Cardiac fibroblast (primary cell): ENCODE measurements at regions not wholly inside any gene's neighbourhood (a gene's known extent, or its start where the extent isn't known, plus 50 kb on each side); places are given as distances from the start of the nearest gene placed in this dataset.

Experiments used
- DNase-seq, 2 donors: peaks; one replicate each; pipeline versions ENCODE4 v3.0.0 to v3.0.0-alpha.2; 2010; ENCODE audit warnings: low read depth in 2 of 2
- H3K4me3 ChIP-seq, 2 donors: replicated peaks in 1 of 2; 1 replicate in 1 of 2; 2 replicates in 1 of 2; pipeline ENCODE4 v1.5.1; 2011; ENCODE audit warnings: low read depth in 2 of 2, low read length in 2 of 2, mild to moderate bottlenecking in 2 of 2, moderate library complexity in 1 of 2
- TF ChIP-seq, protein P1 (sequence below): IDR thresholded peaks from one replicate; pipeline ENCODE4 v1.5.1; 2011; ENCODE audit warnings: low read depth, mild to moderate bottlenecking, low read length, inconsistent platforms

DNA sequence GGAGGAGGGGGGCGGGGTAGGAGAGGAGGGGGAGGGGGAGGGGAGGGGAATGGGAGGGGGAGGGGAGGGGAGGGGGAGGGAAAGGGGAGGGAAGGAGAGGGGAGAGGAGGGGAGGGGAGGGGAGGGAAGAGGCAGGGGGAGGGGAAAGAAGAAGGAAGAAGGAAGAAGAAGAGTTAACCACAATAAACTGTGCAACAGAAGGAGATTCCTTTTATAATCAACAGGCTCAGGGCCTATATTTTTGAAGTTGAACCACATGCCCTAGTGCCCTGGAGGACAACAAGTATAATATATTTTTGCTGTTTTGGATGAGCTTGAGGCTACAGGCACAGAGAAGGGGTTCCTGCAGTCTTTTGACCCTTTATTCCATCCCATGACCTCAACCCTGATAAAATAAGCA lies 228.2 kb upstream of the IRF2BP2 start:
- TF ChIP-seq, protein P1, sequence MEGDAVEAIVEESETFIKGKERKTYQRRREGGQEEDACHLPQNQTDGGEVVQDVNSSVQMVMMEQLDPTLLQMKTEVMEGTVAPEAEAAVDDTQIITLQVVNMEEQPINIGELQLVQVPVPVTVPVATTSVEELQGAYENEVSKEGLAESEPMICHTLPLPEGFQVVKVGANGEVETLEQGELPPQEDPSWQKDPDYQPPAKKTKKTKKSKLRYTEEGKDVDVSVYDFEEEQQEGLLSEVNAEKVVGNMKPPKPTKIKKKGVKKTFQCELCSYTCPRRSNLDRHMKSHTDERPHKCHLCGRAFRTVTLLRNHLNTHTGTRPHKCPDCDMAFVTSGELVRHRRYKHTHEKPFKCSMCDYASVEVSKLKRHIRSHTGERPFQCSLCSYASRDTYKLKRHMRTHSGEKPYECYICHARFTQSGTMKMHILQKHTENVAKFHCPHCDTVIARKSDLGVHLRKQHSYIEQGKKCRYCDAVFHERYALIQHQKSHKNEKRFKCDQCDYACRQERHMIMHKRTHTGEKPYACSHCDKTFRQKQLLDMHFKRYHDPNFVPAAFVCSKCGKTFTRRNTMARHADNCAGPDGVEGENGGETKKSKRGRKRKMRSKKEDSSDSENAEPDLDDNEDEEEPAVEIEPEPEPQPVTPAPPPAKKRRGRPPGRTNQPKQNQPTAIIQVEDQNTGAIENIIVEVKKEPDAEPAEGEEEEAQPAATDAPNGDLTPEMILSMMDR: no peak
- no peak overlapping the region for H3K4me3 ChIP-seq
- no peak for DNase-seq

DNA sequence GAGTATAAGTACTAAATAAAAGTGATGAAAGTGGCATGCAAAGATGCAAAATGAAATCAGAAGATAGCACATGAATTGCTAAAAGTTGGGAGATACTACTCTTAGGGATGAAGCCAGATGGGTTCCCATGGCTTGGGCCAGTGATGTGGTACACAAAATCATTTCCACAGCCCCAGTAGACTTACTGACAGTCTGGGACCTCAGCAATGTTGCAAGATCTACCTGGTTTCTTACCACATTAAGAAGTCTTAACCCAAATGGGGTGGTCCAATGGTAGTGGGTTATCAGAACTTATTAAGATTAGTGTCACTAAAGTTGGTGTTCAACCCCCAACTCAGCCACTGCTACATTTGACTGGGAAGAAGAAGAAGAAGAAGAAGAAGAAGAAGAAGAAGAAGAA lies 227.7 kb upstream of the IRF2BP2 start:
- no peak for DNase-seq
- no peak overlapping the region for H3K4me3 ChIP-seq
- TF ChIP-seq, protein P1: no peak

DNA sequence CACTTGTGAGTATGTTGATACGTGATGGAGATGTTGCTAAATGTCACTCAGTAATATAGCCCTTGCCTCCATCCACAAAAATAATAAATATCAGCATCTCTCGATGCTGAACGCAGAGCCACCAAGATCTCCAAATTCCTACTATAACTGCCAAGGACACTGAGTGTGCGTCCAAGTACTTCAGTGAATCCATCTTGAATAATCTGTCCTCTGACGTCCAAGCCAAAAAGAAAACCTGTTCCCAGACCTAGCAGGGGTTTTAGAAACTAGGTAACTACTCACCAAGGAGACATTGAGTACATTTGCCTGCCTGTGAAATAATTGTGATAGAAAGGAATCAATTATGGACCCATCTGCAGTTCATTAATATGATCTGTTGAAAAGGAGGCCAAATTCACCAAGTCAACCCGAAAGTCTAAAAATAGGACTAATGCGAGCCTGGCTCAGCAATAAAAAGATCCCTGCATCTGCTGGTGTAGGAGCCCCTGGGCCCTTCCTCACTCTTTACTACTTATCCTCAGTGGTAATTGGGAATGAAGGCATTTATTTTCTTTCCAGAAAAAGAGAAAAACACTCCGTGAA lies 226.9 kb upstream of the IRF2BP2 start:
- TF ChIP-seq, protein P1: no peak
- H3K4me3 ChIP-seq: no peak overlapping the region
- DNase-seq: no peak

- TF ChIP-seq, protein P1: no peak
- no peak overlapping the region for H3K4me3 ChIP-seq
- no peak for DNase-seq
These were observed 226.2 kb upstream of the IRF2BP2 start for GRCh38 chr1:234836045-234836681.

DNA sequence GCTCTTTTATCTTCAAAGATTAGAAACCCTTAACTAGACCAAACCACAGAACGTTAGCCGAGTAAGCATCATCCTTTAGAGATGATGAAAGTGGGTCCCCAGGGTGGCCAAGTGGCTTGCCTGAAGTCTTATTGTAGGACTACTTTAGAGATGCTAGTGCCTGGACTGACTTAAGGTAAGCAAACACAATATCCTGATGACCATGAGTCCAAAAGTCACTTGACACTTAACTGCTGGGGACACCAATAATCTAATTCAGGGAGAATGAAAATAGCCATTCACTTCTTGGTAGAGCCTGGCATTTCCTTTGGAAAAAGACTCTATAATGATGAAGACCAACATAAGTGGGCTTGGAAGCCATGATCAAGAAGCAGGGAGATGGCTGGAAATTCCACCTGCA lies 225.3 kb upstream of the IRF2BP2 start:
- no peak overlapping the region for H3K4me3 ChIP-seq
- TF ChIP-seq, protein P1: no peak
- no peak for DNase-seq

DNA sequence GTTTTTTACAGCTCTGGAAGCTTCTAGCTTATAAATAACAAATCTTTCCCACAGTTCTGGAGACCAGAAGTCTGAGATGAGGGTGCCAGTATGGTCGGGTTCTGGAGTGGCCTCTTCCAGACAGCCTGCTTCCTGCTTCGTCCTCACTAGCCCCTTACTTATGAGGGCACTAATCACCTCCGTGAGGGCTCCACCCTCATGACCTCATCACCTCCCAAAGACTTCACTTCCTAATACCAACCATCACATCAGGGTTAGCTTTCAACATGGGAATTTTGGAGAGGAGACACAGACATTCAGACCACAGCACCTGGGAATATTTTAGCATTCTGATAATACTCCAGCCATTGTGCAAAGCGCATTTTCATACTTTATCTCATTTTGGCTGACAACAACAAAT lies 223.7 kb upstream of the IRF2BP2 start:
- no peak for DNase-seq
- H3K4me3 ChIP-seq: no peak overlapping the region
- TF ChIP-seq, protein P1: no peak

- H3K4me3 ChIP-seq: no peak overlapping the region
- TF ChIP-seq, protein P1: no peak
- DNase-seq: no peak
These were observed 223.1 kb upstream of the IRF2BP2 start for GRCh38 chr1:234833118-234833517.
